ENCODE measurements at regions not wholly inside any gene's neighbourhood (a gene's known extent, or its start where the extent isn't known, plus 50 kb on each side); places are given as distances from the start of the nearest gene placed in this dataset.

DNA sequence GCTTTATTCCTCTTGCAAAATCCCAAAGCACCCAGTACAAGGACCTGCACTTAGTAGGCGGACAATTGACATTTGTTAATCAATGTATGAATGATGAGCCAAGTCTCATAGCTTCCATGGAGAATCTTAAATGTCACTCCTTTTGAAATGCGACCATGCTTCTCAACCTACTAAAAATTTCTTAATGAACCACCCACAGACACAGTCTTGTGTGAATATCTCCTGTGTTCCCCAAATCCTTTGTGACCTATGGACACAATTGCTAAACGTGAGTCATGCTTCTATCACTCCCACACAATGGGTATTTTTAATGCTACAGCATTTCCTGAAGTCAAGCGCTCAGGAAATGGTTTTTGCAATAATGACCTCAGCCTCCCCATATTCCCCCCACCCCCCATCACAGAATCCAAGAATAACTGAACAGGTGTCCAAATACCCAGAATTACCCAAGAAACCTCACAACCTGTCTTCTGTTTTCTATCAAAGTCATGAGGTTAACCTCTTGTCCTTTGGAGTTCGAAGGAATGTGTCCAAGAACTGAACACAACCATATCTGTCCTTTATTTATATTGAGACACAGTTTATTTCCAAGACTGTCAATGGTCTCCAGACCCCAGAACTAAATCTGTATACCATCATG lies 163.6 kb upstream of the PLEKHG7 start:
- DNase-seq (ENCODE audit: low spot score) (no peak), ATAC-seq (no peak)
- TF ChIP-seq EZH2 (IDR thresholded peaks at IDR 0.05; ENCODE audit: low read depth, unreplicated experiment) (no peak), CREB1 (CRISPR knock-in tag; IDR thresholded peaks at IDR 0.05; ENCODE audit: low read depth) (no peak), NANOG (IDR thresholded peaks at IDR 0.05; ENCODE audit: borderline replicate concordance) (no peak), ZNF331 (CRISPR knock-in tag; IDR thresholded peaks at IDR 0.05; ENCODE audit: low read depth) (no peak), JUNB (IDR thresholded peaks at IDR 0.05; ENCODE audit: unreplicated experiment) (no peak), ZNF114 (CRISPR knock-in tag; IDR thresholded peaks at IDR 0.05) (no peak), EZH2phosphoT487 (IDR thresholded peaks at IDR 0.05; ENCODE audit: unreplicated experiment) (no peak), STAT1 (IDR thresholded peaks at IDR 0.05; ENCODE audit: unreplicated experiment) (no peak), POLR2AphosphoS5 (IDR thresholded peaks at IDR 0.05; ENCODE audit: low read depth) (no peak)
- TF ChIP-seq, protein P1, sequence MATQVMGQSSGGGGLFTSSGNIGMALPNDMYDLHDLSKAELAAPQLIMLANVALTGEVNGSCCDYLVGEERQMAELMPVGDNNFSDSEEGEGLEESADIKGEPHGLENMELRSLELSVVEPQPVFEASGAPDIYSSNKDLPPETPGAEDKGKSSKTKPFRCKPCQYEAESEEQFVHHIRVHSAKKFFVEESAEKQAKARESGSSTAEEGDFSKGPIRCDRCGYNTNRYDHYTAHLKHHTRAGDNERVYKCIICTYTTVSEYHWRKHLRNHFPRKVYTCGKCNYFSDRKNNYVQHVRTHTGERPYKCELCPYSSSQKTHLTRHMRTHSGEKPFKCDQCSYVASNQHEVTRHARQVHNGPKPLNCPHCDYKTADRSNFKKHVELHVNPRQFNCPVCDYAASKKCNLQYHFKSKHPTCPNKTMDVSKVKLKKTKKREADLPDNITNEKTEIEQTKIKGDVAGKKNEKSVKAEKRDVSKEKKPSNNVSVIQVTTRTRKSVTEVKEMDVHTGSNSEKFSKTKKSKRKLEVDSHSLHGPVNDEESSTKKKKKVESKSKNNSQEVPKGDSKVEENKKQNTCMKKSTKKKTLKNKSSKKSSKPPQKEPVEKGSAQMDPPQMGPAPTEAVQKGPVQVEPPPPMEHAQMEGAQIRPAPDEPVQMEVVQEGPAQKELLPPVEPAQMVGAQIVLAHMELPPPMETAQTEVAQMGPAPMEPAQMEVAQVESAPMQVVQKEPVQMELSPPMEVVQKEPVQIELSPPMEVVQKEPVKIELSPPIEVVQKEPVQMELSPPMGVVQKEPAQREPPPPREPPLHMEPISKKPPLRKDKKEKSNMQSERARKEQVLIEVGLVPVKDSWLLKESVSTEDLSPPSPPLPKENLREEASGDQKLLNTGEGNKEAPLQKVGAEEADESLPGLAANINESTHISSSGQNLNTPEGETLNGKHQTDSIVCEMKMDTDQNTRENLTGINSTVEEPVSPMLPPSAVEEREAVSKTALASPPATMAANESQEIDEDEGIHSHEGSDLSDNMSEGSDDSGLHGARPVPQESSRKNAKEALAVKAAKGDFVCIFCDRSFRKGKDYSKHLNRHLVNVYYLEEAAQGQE (IDR thresholded peaks at IDR 0.05; ENCODE audit: unreplicated experiment): no peak
- TF ChIP-seq, protein P2, sequence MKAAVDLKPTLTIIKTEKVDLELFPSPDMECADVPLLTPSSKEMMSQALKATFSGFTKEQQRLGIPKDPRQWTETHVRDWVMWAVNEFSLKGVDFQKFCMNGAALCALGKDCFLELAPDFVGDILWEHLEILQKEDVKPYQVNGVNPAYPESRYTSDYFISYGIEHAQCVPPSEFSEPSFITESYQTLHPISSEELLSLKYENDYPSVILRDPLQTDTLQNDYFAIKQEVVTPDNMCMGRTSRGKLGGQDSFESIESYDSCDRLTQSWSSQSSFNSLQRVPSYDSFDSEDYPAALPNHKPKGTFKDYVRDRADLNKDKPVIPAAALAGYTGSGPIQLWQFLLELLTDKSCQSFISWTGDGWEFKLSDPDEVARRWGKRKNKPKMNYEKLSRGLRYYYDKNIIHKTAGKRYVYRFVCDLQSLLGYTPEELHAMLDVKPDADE (IDR thresholded peaks at IDR 0.05): no peak
- TF ChIP-seq, protein P3, sequence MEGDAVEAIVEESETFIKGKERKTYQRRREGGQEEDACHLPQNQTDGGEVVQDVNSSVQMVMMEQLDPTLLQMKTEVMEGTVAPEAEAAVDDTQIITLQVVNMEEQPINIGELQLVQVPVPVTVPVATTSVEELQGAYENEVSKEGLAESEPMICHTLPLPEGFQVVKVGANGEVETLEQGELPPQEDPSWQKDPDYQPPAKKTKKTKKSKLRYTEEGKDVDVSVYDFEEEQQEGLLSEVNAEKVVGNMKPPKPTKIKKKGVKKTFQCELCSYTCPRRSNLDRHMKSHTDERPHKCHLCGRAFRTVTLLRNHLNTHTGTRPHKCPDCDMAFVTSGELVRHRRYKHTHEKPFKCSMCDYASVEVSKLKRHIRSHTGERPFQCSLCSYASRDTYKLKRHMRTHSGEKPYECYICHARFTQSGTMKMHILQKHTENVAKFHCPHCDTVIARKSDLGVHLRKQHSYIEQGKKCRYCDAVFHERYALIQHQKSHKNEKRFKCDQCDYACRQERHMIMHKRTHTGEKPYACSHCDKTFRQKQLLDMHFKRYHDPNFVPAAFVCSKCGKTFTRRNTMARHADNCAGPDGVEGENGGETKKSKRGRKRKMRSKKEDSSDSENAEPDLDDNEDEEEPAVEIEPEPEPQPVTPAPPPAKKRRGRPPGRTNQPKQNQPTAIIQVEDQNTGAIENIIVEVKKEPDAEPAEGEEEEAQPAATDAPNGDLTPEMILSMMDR (conservative IDR thresholded peaks at IDR 0.05; ENCODE audit: low read depth in 2 of 2): no peak
- TF ChIP-seq, protein P4, sequence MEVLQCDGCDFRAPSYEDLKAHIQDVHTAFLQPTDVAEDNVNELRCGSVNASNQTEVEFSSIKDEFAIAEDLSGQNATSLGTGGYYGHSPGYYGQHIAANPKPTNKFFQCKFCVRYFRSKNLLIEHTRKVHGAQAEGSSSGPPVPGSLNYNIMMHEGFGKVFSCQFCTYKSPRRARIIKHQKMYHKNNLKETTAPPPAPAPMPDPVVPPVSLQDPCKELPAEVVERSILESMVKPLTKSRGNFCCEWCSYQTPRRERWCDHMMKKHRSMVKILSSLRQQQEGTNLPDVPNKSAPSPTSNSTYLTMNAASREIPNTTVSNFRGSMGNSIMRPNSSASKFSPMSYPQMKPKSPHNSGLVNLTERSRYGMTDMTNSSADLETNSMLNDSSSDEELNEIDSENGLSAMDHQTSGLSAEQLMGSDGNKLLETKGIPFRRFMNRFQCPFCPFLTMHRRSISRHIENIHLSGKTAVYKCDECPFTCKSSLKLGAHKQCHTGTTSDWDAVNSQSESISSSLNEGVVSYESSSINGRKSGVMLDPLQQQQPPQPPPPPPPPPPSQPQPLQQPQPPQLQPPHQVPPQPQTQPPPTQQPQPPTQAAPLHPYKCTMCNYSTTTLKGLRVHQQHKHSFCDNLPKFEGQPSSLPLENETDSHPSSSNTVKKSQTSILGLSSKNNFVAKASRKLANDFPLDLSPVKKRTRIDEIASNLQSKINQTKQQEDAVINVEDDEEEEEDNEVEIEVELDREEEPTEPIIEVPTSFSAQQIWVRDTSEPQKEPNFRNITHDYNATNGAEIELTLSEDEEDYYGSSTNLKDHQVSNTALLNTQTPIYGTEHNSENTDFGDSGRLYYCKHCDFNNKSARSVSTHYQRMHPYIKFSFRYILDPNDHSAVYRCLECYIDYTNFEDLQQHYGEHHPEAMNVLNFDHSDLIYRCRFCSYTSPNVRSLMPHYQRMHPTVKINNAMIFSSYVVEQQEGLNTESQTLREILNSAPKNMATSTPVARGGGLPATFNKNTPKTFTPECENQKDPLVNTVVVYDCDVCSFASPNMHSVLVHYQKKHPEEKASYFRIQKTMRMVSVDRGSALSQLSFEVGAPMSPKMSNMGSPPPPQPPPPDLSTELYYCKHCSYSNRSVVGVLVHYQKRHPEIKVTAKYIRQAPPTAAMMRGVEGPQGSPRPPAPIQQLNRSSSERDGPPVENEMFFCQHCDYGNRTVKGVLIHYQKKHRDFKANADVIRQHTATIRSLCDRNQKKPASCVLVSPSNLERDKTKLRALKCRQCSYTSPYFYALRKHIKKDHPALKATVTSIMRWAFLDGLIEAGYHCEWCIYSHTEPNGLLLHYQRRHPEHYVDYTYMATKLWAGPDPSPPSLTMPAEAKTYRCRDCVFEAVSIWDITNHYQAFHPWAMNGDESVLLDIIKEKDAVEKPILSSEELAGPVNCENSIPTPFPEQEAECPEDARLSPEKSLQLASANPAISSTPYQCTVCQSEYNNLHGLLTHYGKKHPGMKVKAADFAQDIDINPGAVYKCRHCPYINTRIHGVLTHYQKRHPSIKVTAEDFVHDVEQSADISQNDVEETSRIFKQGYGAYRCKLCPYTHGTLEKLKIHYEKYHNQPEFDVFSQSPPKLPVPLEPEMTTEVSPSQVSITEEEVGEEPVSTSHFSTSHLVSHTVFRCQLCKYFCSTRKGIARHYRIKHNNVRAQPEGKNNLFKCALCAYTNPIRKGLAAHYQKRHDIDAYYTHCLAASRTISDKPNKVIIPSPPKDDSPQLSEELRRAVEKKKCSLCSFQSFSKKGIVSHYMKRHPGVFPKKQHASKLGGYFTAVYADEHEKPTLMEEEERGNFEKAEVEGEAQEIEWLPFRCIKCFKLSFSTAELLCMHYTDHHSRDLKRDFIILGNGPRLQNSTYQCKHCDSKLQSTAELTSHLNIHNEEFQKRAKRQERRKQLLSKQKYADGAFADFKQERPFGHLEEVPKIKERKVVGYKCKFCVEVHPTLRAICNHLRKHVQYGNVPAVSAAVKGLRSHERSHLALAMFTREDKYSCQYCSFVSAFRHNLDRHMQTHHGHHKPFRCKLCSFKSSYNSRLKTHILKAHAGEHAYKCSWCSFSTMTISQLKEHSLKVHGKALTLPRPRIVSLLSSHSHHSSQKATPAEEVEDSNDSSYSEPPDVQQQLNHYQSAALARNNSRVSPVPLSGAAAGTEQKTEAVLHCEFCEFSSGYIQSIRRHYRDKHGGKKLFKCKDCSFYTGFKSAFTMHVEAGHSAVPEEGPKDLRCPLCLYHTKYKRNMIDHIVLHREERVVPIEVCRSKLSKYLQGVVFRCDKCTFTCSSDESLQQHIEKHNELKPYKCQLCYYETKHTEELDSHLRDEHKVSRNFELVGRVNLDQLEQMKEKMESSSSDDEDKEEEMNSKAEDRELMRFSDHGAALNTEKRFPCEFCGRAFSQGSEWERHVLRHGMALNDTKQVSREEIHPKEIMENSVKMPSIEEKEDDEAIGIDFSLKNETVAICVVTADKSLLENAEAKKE (CRISPR knock-in tag; IDR thresholded peaks at IDR 0.05): no peak
- Histone ChIP-seq H3K27ac (ENCODE audit: low read depth) (no peak overlapping the region), H3K4me3 (no peak overlapping the region), H3K4me2 (no peak overlapping the region), H3K9me2 (ENCODE audit: insufficient read depth) (peaks cover 5% of the 10 kb centered on the region; the same call in 1 of the 2 replicates), H3K4me1 (ENCODE audit: insufficient read depth) (no peaks in the 10 kb centered on the region; the same call in 1 of the 2 replicates), H4K20me1 (replicated peaks; ENCODE audit: insufficient read depth) (no peaks in the 10 kb centered on the region; the same call in 1 of the 2 replicates), H2AFZ (no peak overlapping the region), H3K79me2 (replicated peaks; ENCODE audit: insufficient read depth) (no peaks in the 10 kb centered on the region), H3F3A (replicated peaks; ENCODE audit: low read depth) (no peaks in the 10 kb centered on the region), H3K36me3 (ENCODE audit: insufficient read depth) (no peaks in the 10 kb centered on the region), H3K27me3 (ENCODE audit: insufficient read depth) (no peaks in the 10 kb centered on the region)
- no peaks in the 10 kb centered on the region for H3K9me3 Mint-ChIP-seq
- H3K27me3 Mint-ChIP-seq (ENCODE audit: insufficient read depth, low read depth, poor library complexity): no peaks in the 10 kb centered on the region
- H3K27ac Mint-ChIP-seq: no peak overlapping the region
- H3K36me3 Mint-ChIP-seq (ENCODE audit: low read depth): no peaks in the 10 kb centered on the region
- no peak overlapping the region for H3K4me3 Mint-ChIP-seq
- H3K4me1 Mint-ChIP-seq: peaks cover 19% of the 10 kb centered on the region; the same call in 2 of the 3 replicates

Measured in GM23338 (cell line).